Keratinocyte (primary cell): ENCODE measurements at regions not wholly inside any gene's neighbourhood (a gene's known extent, or its start where the extent isn't known, plus 50 kb on each side); places are given as distances from the start of the nearest gene placed in this dataset.

ENCODE experiments used
- EZH2 ChIP-seq: IDR thresholded peaks from one replicate; pipeline ENCODE4 v1.6.1; 2012; ENCODE audit warnings: inconsistent platforms, mild to moderate bottlenecking, low read length, moderate library complexity
- TF ChIP-seq, protein P1 (sequence below), 3 experiments: IDR thresholded peaks in 1 of 3; conservative IDR thresholded peaks in 1 of 3; optimal IDR thresholded peaks in 1 of 3; 2 replicates in 2 of 3; 3 replicates in 1 of 3; pipeline versions ENCODE3 to v1.5.1; 2011; ENCODE audit warnings: low read length in 3 of 3, mild to moderate bottlenecking in 3 of 3, moderate library complexity in 2 of 3, control low read depth in 1 of 3, inconsistent platforms in 1 of 3; ENCODE audit not compliant: insufficient read depth in 2 of 3; ENCODE audit errors: extremely low read depth in 1 of 3

DNA sequence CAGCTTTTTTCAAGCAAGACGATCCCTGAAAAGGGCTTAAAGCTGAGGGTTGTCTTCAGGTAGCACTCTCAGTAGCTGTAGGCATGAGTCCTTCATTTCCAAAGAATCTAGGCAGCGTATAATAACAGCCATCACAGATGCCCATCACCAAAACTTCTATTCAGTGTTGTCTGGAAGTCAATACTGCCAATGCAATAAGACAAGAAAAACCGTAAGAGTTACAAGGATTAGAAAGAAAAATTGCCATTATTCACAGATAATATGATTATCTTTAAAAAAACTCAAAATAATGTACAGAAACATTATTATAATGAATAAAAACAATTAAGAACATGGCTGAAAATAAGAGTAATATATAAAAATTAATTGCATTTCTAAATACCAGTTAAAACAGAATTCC lies 208.2 kb upstream of the ADRA1B start:
- TF ChIP-seq, protein P1, sequence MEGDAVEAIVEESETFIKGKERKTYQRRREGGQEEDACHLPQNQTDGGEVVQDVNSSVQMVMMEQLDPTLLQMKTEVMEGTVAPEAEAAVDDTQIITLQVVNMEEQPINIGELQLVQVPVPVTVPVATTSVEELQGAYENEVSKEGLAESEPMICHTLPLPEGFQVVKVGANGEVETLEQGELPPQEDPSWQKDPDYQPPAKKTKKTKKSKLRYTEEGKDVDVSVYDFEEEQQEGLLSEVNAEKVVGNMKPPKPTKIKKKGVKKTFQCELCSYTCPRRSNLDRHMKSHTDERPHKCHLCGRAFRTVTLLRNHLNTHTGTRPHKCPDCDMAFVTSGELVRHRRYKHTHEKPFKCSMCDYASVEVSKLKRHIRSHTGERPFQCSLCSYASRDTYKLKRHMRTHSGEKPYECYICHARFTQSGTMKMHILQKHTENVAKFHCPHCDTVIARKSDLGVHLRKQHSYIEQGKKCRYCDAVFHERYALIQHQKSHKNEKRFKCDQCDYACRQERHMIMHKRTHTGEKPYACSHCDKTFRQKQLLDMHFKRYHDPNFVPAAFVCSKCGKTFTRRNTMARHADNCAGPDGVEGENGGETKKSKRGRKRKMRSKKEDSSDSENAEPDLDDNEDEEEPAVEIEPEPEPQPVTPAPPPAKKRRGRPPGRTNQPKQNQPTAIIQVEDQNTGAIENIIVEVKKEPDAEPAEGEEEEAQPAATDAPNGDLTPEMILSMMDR (optimal IDR thresholded peaks at IDR 0.05 in 1 of 3, IDR thresholded peaks at IDR 0.05 in 1 of 3, conservative IDR thresholded peaks at IDR 0.05 in 1 of 3; ENCODE audit: extremely low read depth in 1 of 3, insufficient read depth in 2 of 3, low read length in 3 of 3) = no peak
- TF ChIP-seq EZH2 = no peak
